Memory B cell (primary cell): ENCODE measurements at regions not wholly inside any gene's neighbourhood (a gene's known extent, or its start where the extent isn't known, plus 50 kb on each side); places are given as distances from the start of the nearest gene placed in this dataset.
"Not testable (repeated sequence)": the region's sequence is repeated elsewhere in the genome, so short reads cannot be mapped to it uniquely, and the experiment has no call there.

Experiments
- ATAC-seq: fragments of 150-1000 bp; cut with Tn5 transposase; 2 replicates; pipeline ENCODE4 v1.10.0; 2021; ENCODE audit warnings: low read depth, mild to moderate bottlenecking, moderate library complexity
- DNase-seq, 2 donors: peaks; one replicate each; pipeline ENCODE4 v3.0.0; 2022; ENCODE audit warnings: low spot score in 2 of 2
- H3K27ac Mint-ChIP-seq: one replicate; pipeline ENCODE4 v1.8.0; 2022; ENCODE audit warnings: mild to moderate bottlenecking, moderate library complexity, mixed read lengths
- H3K27me3 Mint-ChIP-seq: one replicate; pipeline ENCODE4 v1.8.0; 2022; ENCODE audit warnings: mixed read lengths
- H3K36me3 Mint-ChIP-seq: one replicate; pipeline ENCODE4 v1.8.0; 2022; ENCODE audit warnings: mild to moderate bottlenecking, mixed read lengths
- H3K4me1 Mint-ChIP-seq: one replicate; pipeline ENCODE4 v1.8.0; 2022; ENCODE audit warnings: mixed read lengths
- H3K4me3 Mint-ChIP-seq: one replicate; pipeline ENCODE4 v1.8.0; 2022; ENCODE audit warnings: mild to moderate bottlenecking, moderate library complexity, mixed read lengths
- H3K9me3 Mint-ChIP-seq: one replicate; pipeline ENCODE4 v1.8.0; 2022; ENCODE audit warnings: mixed read lengths

DNA sequence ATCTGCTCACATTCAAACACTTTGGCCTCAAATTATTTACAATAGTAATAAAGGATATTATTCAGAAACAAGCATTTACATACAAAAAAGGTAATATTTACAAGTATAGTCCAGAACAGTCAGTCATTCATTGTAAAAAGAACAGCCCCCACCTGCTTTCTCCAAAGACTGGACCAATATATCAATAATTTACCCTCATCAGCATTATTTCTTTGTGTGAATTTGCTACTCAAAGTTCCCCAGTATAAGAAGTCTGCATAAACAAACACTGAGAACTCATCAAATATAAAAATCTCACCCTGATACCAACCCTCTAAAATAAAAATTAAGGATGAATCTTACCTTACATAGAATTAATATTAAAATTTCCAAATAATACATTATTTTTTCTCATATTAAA lies 267.8 kb upstream of the POU5F2 start:
- H3K36me3 Mint-ChIP-seq: peaks cover 40% of the 10 kb centered on the region
- no peak overlapping the region for H3K27ac Mint-ChIP-seq
- H3K4me1 Mint-ChIP-seq: peaks cover 5% of the 10 kb centered on the region
- no peaks in the 10 kb centered on the region for H3K27me3 Mint-ChIP-seq
- DNase-seq (no peak), ATAC-seq (no peak)
- H3K9me3 Mint-ChIP-seq: peaks cover 1% of the 10 kb centered on the region
- no peak overlapping the region for H3K4me3 Mint-ChIP-seq

- H3K4me1 Mint-ChIP-seq: peaks cover 14% of the 10 kb centered on the region
- no peak for DNase-seq
- peaks cover 29% of the 10 kb centered on the region for H3K36me3 Mint-ChIP-seq
- no peak for ATAC-seq
- H3K4me3 Mint-ChIP-seq: no peak overlapping the region
- H3K27me3 Mint-ChIP-seq: no peaks in the 10 kb centered on the region
- peaks cover 4% of the 10 kb centered on the region for H3K9me3 Mint-ChIP-seq
- H3K27ac Mint-ChIP-seq: no peak overlapping the region
These were observed 257.6 kb upstream of the POU5F2 start for GRCh38 chr5:93998951-93999455.

DNA sequence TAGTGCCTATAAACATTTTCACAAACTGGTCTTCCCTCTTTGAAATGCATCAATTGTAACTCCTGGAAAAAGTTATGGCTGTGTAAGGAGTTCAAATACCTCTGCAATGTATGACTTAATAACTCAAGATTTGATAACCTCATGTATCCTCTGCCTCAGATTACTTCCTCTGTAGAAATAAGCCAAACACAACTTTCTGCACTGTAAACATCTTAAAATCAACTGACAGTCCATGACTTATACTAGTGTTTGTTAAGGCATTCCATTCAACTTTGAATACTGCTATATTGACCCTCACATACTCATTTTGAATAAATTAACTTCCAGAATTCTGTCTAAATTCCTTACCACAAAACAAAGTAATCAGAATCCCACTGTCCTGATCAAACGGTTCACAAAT lies 256.2 kb upstream of the POU5F2 start:
- H3K4me1 Mint-ChIP-seq: peaks cover 14% of the 10 kb centered on the region
- H3K4me3 Mint-ChIP-seq: no peak overlapping the region
- H3K36me3 Mint-ChIP-seq: peaks cover 29% of the 10 kb centered on the region
- ATAC-seq: no peak
- H3K27ac Mint-ChIP-seq: peak overlapping the region; percentile 48
- H3K27me3 Mint-ChIP-seq: no peaks in the 10 kb centered on the region
- no peak for DNase-seq
- peaks cover 4% of the 10 kb centered on the region for H3K9me3 Mint-ChIP-seq

DNA sequence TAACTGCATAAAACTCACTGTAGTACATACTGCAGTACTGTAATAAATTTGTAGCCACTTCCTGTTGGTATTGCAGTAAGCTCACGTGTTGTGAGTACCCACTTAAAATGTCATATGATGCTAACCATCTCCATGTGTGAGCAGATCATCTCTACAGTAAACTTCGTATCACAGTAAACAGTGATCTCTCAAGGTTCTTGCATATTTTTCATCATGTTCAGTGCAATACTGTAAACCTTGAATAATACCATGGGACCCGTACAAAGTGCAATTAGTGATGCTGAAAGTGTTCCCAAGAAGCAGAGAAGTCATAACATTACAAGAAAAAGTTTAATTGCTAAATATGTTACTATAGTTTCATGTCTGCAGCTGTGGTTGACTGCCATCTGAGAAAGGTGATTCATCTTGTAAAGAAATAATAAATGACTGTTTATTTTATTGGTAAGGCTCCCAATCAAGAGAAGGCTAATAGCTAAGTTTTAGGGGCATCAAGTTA lies 253.8 kb upstream of the POU5F2 start:
- ATAC-seq: no peak
- Mint-ChIP-seq H3K27me3 (no peaks in the 10 kb centered on the region), H3K4me3 (no peak overlapping the region)

DNA sequence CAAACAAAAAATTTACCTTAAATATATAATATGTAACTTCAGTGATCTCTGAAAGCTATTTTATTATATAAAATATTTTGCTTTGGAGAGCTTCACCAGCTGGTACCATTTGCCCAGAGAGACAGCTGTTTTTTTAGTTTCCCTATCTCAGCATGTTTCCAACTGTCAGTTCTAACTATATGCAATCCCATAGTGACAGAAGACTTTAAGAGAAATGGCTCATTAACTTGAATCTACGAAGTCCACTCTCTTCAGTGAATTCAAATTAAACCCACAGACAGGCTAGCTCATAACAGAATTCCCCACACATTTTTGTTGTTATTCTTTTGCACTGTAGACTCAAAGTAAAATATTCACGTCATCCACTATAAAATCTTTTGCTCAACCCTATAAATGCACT lies 251.8 kb upstream of the POU5F2 start:
- DNase-seq (no peak), ATAC-seq (no peak)
- H3K4me1 Mint-ChIP-seq: peaks cover 17% of the 10 kb centered on the region
- no peaks in the 10 kb centered on the region for H3K27me3 Mint-ChIP-seq
- H3K9me3 Mint-ChIP-seq: no peaks in the 10 kb centered on the region
- H3K4me3 Mint-ChIP-seq: no peak overlapping the region
- H3K27ac Mint-ChIP-seq: no peak overlapping the region
- peaks cover 20% of the 10 kb centered on the region for H3K36me3 Mint-ChIP-seq

More for the DNA sequence above, 253.8 kb upstream of the POU5F2 start:
- no peak overlapping the region for H3K27ac Mint-ChIP-seq
- no peak for DNase-seq
- H3K36me3 Mint-ChIP-seq: peaks cover 17% of the 10 kb centered on the region
- H3K9me3 Mint-ChIP-seq: no peaks in the 10 kb centered on the region
- H3K4me1 Mint-ChIP-seq: peaks cover 17% of the 10 kb centered on the region

- Mint-ChIP-seq H3K4me3 (no peak overlapping the region), H3K27me3 (no peaks in the 10 kb centered on the region), H3K4me1 (peaks cover 10% of the 10 kb centered on the region), H3K9me3 (peaks cover 3% of the 10 kb centered on the region), H3K27ac (no peak overlapping the region), H3K36me3 (peaks cover 26% of the 10 kb centered on the region)
- DNase-seq: no peak
- ATAC-seq: no peak
These were observed 249.2 kb upstream of the POU5F2 start for GRCh38 chr5:93990504-93991070.

GRCh38 chr5:93985940-93986570 lies 244.7 kb upstream of the POU5F2 start:
- not testable (repeated sequence) for H3K27ac Mint-ChIP-seq, ATAC-seq, H3K4me1 Mint-ChIP-seq, H3K9me3 Mint-ChIP-seq, H3K4me3 Mint-ChIP-seq, DNase-seq, H3K27me3 Mint-ChIP-seq
- peaks cover 34% of the 10 kb centered on the region for H3K36me3 Mint-ChIP-seq

DNA sequence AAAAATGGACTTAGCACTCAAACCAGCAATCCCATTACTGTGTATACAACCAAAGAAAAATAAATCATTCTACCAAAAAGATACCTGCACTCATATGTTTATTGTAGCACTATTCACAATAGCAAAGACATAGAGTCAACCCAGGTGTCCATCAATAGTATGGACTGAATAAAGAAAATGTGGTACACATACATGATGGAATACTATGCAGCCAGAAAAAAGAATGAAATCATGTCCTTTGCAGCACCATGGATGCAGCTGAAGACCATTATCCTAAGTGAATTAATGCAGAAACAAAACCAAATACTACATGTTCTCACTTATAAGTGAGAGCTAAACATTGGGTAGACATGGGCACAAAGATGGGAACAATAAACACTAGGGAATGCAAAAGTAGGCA lies 236.8 kb upstream of the POU5F2 start:
- DNase-seq (no peak), ATAC-seq (no peak)
- Mint-ChIP-seq H3K36me3 (peaks cover 47% of the 10 kb centered on the region), H3K9me3 (peaks cover 22% of the 10 kb centered on the region), H3K4me3 (no peak overlapping the region), H3K27me3 (no peaks in the 10 kb centered on the region), H3K27ac (no peak overlapping the region), H3K4me1 (peaks cover 4% of the 10 kb centered on the region)

- Mint-ChIP-seq H3K27me3 (no peaks in the 10 kb centered on the region), H3K4me3 (no peak overlapping the region), H3K27ac (no peak overlapping the region), H3K9me3 (peaks cover 4% of the 10 kb centered on the region), H3K36me3 (peaks cover 30% of the 10 kb centered on the region), H3K4me1 (peaks cover 5% of the 10 kb centered on the region)
- ATAC-seq: no peak
- no peak for DNase-seq
These were observed 226.5 kb upstream of the POU5F2 start for GRCh38 chr5:93967923-93968322.

DNA sequence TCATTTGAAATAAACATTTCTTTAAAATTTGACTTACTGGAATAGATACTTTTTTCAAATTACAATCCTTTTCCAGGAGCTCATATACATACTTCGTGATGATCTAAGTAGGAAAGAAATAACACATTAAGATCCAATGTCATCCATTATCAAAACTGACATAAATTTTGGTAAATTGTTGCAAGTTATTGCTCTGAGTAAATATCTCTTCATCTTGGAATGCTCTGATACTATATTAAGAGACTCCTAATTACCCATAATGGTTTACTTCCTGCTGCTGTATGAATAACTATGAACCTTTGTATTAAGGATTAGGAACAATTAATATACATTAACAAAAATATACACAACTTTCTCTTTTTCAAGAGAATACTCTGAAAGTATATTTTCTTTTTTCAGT lies 223.0 kb upstream of the POU5F2 start:
- Mint-ChIP-seq H3K27ac (no peak overlapping the region), H3K9me3 (peaks cover 3% of the 10 kb centered on the region), H3K36me3 (peaks cover 30% of the 10 kb centered on the region), H3K27me3 (no peaks in the 10 kb centered on the region), H3K4me1 (peaks cover 3% of the 10 kb centered on the region), H3K4me3 (no peak overlapping the region)
- ATAC-seq: no peak
- no peak for DNase-seq

DNA sequence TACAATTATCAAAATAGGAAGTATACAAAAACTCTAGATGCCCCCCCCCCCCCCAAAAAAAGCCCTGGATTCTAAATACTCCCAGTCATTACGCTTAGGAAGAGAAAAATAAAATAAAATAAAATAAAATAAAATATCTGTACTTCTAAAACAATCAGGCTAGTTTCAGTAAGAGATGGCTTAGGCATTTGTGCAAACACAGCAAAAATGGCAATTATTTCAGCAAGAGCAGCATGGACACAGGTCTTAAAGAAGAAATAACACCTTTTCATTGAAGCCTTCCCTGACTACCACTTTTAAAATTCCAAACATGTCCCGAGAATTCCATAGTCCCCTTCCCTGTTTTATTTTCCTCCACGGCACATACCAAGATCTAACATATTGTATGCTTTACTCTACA lies 218.6 kb upstream of the POU5F2 start:
- DNase-seq (no peak), ATAC-seq (no peak)
- H3K36me3 Mint-ChIP-seq: peaks cover 14% of the 10 kb centered on the region
- H3K27ac Mint-ChIP-seq: no peak overlapping the region
- H3K9me3 Mint-ChIP-seq: no peaks in the 10 kb centered on the region
- H3K27me3 Mint-ChIP-seq: no peaks in the 10 kb centered on the region
- no peaks in the 10 kb centered on the region for H3K4me1 Mint-ChIP-seq
- H3K4me3 Mint-ChIP-seq: no peak overlapping the region

GRCh38 chr5:93956006-93956405 lies 214.6 kb upstream of the POU5F2 start:
- Mint-ChIP-seq H3K9me3 (no peaks in the 10 kb centered on the region), H3K27ac (no peak overlapping the region), H3K4me1 (peaks cover 4% of the 10 kb centered on the region), H3K4me3 (no peak overlapping the region), H3K27me3 (no peaks in the 10 kb centered on the region), H3K36me3 (peaks cover 41% of the 10 kb centered on the region)
- no peak for ATAC-seq
- no peak for DNase-seq

GRCh38 chr5:93954421-93955069 lies 213.1 kb upstream of the POU5F2 start:
- H3K4me3 Mint-ChIP-seq: no peak overlapping the region
- ATAC-seq (no peak), DNase-seq (no peak)
- H3K36me3 Mint-ChIP-seq: peaks cover 40% of the 10 kb centered on the region
- peaks cover 4% of the 10 kb centered on the region for H3K4me1 Mint-ChIP-seq
- H3K27me3 Mint-ChIP-seq: no peaks in the 10 kb centered on the region
- no peaks in the 10 kb centered on the region for H3K9me3 Mint-ChIP-seq
- H3K27ac Mint-ChIP-seq: no peak overlapping the region

- Mint-ChIP-seq H3K4me1 (peaks cover 4% of the 10 kb centered on the region), H3K9me3 (no peaks in the 10 kb centered on the region), H3K36me3 (peaks cover 42% of the 10 kb centered on the region), H3K27me3 (no peaks in the 10 kb centered on the region), H3K27ac (no peak overlapping the region), H3K4me3 (no peak overlapping the region)
- DNase-seq (no peak), ATAC-seq (no peak)
These were observed 212.0 kb upstream of the POU5F2 start for GRCh38 chr5:93953442-93953841.
